Breast epithelium (tissue), 3 donors: ENCODE measurements at regions not wholly inside any gene's neighbourhood (a gene's known extent, or its start where the extent isn't known, plus 50 kb on each side); places are given as distances from the start of the nearest gene placed in this dataset.

Experiments used
- CTCF ChIP-seq, 3 donors: fragments of 450-650 bp; IDR thresholded peaks; one replicate each; pipeline ENCODE4 v1.5.1; 2016 to 2017; ENCODE audit warnings: antibody characterized with exemption in 3 of 3, mild to moderate bottlenecking in 3 of 3, moderate library complexity in 3 of 3
- POLR2A ChIP-seq: fragments of 450-650 bp; IDR thresholded peaks from one replicate; pipeline ENCODE4 v1.6.1; 2016; ENCODE audit warnings: antibody characterized with exemption, mild to moderate bottlenecking, moderate library complexity

- TF ChIP-seq CTCF (IDR thresholded peaks at IDR 0.05) (no peak), POLR2A (no peak)
Observed at GRCh38 chr4:123866796-123867195, 470.2 kb downstream of the SPRY1 start.
